Fibroblast of lung (primary cell): ENCODE measurements at regions not wholly inside any gene's neighbourhood (a gene's known extent, or its start where the extent isn't known, plus 50 kb on each side); places are given as distances from the start of the nearest gene placed in this dataset.

Experiments
- EZH2 ChIP-seq: IDR thresholded peaks from 2 replicates; pipeline ENCODE4 v1.5.1; 2012; ENCODE audit warnings: low read length, control low read depth, mild to moderate bottlenecking; ENCODE audit errors: missing control alignments
- TF ChIP-seq, protein P1 (sequence below), 2 donors: IDR thresholded peaks in 1 of 2; conservative IDR thresholded peaks in 1 of 2; 1 replicate in 1 of 2; 2 replicates in 1 of 2; pipeline ENCODE4 v1.5.1; 2011 to 2012; ENCODE audit warnings: low read length in 2 of 2, control low read depth in 1 of 2, inconsistent platforms in 1 of 2, low read depth in 1 of 2, mild to moderate bottlenecking in 1 of 2

DNA sequence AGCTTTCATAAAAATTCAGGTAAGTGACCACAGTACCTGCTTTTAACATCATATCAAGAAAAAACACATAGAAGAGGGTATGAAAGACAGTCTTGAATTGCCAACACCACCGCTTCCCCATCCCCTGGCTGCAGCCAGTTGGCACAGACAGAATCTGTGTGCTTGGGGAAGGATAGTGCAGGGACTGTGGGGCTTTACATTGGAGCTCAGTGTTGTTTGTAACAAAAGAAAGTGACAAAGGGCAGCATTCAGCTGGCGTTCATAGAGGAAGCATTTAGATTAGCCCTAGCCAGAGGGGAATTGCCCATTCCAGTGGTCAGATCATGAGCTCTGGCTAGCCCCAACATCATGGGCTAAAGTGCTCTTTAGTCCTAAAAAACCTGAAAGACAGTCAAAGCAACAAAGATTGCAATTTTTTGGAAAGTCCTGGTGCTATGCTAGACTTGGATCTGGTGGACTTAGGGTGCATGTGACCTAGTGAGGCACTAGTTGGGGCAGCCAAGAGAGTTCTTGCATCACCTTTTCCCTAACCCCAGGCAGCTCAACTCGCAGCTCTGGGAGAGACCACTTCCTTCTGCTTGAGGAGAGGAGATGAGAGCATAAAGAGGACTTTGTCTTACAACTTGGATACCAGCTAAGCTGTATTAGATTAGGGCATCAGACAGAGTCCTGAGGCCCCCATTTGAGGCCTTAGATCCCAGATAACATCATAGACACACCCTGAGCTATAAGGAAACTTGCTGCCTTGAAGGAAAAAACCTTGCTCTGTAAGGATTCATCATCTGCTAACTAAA lies 1602.4 kb upstream of the ADGRL3 start:
- TF ChIP-seq, protein P1, sequence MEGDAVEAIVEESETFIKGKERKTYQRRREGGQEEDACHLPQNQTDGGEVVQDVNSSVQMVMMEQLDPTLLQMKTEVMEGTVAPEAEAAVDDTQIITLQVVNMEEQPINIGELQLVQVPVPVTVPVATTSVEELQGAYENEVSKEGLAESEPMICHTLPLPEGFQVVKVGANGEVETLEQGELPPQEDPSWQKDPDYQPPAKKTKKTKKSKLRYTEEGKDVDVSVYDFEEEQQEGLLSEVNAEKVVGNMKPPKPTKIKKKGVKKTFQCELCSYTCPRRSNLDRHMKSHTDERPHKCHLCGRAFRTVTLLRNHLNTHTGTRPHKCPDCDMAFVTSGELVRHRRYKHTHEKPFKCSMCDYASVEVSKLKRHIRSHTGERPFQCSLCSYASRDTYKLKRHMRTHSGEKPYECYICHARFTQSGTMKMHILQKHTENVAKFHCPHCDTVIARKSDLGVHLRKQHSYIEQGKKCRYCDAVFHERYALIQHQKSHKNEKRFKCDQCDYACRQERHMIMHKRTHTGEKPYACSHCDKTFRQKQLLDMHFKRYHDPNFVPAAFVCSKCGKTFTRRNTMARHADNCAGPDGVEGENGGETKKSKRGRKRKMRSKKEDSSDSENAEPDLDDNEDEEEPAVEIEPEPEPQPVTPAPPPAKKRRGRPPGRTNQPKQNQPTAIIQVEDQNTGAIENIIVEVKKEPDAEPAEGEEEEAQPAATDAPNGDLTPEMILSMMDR (conservative IDR thresholded peaks at IDR 0.05 in 1 of 2, IDR thresholded peaks at IDR 0.05 in 1 of 2; ENCODE audit: low read depth in 1 of 2, low read length in 2 of 2): no peak
- TF ChIP-seq EZH2: no peak
